GM12878 (cell line): ENCODE measurements at regions not wholly inside any gene's neighbourhood (a gene's known extent, or its start where the extent isn't known, plus 50 kb on each side); places are given as distances from the start of the nearest gene placed in this dataset.
A peak's percentile ranks its signal among the peaks of the same experiment; 100 is the strongest.
"Not testable (repeated sequence)": the region's sequence is repeated elsewhere in the genome, so short reads cannot be mapped to it uniquely, and the experiment has no call there.

Source experiments
- ATAC-seq: fragments of 200-7000 bp; cut with Tn5 transposase; 3 replicates; pipeline ENCODE4 v1.9.1; 2020; ENCODE audit warnings: mild to moderate bottlenecking, moderate library complexity
- BruUV-seq: library from RNA; stranded (reverse); fragments of 400-500 nt; replicated peaks from 2 replicates; lab custom pipeline; 2021; lab: Mats Ljungman, UMichigan
- CTCF ChIA-PET: fragments of 300-600 bp; sonication (Branson Sonifier 250); formaldehyde crosslinking; extraction: SDS; loops from one replicate; lab custom pipeline; 2021; ENCODE audit warnings: inconsistent platforms; lab: Yijun Ruan, JAX
- POLR2A ChIA-PET: fragments of 350-600 bp; formaldehyde crosslinking; extraction: SDS; loops from one replicate; lab custom pipeline; 2021; ENCODE audit warnings: inconsistent platforms; lab: Charles Lee
- RAD21 ChIA-PET: fragments of 300-600 bp; sonication (Branson Sonifier 250); formaldehyde crosslinking; loops from one replicate; lab custom pipeline; 2023; ENCODE audit warnings: antibody characterized with exemption; ENCODE audit not compliant: unreplicated experiment; lab: Charles Lee
- SMC1A ChIA-PET: fragments of 300-600 bp; sonication (Branson Sonifier 250); formaldehyde crosslinking; loops from one replicate; lab custom pipeline; 2023; ENCODE audit not compliant: unreplicated experiment, uncharacterized antibody; lab: Charles Lee
- DNase-seq: peaks from one replicate; pipeline ENCODE4 v3.0.0-alpha.2; 2011; ENCODE audit warnings: low read depth, low spot score
- FAIRE-seq: peaks from 3 replicates; lab custom pipeline; 2011; peaks lifted over from hg19 to GRCh38; lab: Jason Lieb, UNC
- H2AFZ ChIP-seq: 2 replicates; pipeline ENCODE4 v1.6.0; 2011; ENCODE audit warnings: low read depth, low read length, control low read depth; ENCODE audit not compliant: control insufficient read depth
- H3K27ac ChIP-seq: 2 replicates; pipeline ENCODE4 v1.5.1; 2011; ENCODE audit warnings: control low read depth; ENCODE audit not compliant: control insufficient read depth, insufficient read depth
- H3K27me3 ChIP-seq, 2 experiments: replicated peaks in 1 of 2; 2 replicates each; pipeline versions ENCODE4 v1.6.0 to v1.6.1; 2011; ENCODE audit warnings: low read length in 1 of 2; ENCODE audit not compliant: control insufficient read depth in 2 of 2, insufficient read depth in 2 of 2
- H3K36me3 ChIP-seq, 2 experiments: 2 replicates each; pipeline ENCODE4 v1.5.1; 2011; ENCODE audit warnings: low read length in 1 of 2; ENCODE audit not compliant: control insufficient read depth in 2 of 2, insufficient read depth in 2 of 2
- H3K4me1 ChIP-seq: 2 replicates; pipeline ENCODE4 v1.6.1; 2011; ENCODE audit warnings: mild to moderate bottlenecking, low read length, moderate library complexity, mixed read lengths; ENCODE audit not compliant: control insufficient read depth, insufficient read depth
- H3K4me2 ChIP-seq: 2 replicates; pipeline ENCODE4 v1.6.0; 2011; ENCODE audit warnings: control low read depth; ENCODE audit not compliant: control insufficient read depth, insufficient read depth
- H3K4me3 ChIP-seq: fragments of 200-600 bp; sonication (generic); 2 replicates; pipeline ENCODE4 v1.5.1; 2016
- H3K79me2 ChIP-seq: 2 replicates; pipeline ENCODE4 v1.6.0; 2011; ENCODE audit warnings: low read length; ENCODE audit not compliant: control insufficient read depth, insufficient read depth
- H3K9ac ChIP-seq: 2 replicates; pipeline ENCODE4 v1.8.0; 2011; ENCODE audit warnings: low read length, control low read depth, mixed read lengths; ENCODE audit not compliant: control insufficient read depth, insufficient read depth
- H3K9me3 ChIP-seq: replicated peaks from 3 replicates; pipeline ENCODE4 v1.5.1; 2011; ENCODE audit warnings: mild to moderate bottlenecking, low read length; ENCODE audit not compliant: control insufficient read depth, insufficient read depth
- H4K20me1 ChIP-seq: 2 replicates; pipeline ENCODE4 v1.6.0; 2011; ENCODE audit not compliant: control insufficient read depth, insufficient read depth
- WGBS: methylation state at CpG from one replicate; pipeline ENCODE4 v1.1.6; 2016; ENCODE audit warnings: low lambda C conversion rate; ENCODE audit not compliant: insufficient replicate concordance, insufficient coverage; ENCODE audit errors: missing lambda C conversion rate; 5-methylcytosine and 5-hydroxymethylcytosine counted together
- in situ Hi-C: fragments of 300-500 bp; cut with MboI; formaldehyde crosslinking; loops from 9 replicates; pipeline ENCODE4 v1.14.3; 2018; ENCODE audit warnings: mixed read lengths
- intact Hi-C: fragments of 100-400 bp; cut with micrococcal nuclease; formaldehyde crosslinking; loops from one replicate; pipeline ENCODE4 v1.14.2; 2022; ENCODE audit not compliant: unreplicated experiment

GRCh38 chr21:8390550-8391171, 2130.7 kb upstream of the TPTE start:
- not testable (repeated sequence) for H3K27ac ChIP-seq, ATAC-seq

GRCh38 chr21:8394380-8394779, 2127.0 kb upstream of the TPTE start:
- H3K9me3 ChIP-seq, H3K36me3 ChIP-seq, ATAC-seq, H3K4me1 ChIP-seq, in situ Hi-C loops, H3K27ac ChIP-seq, H2AFZ ChIP-seq, SMC1A ChIA-PET, H3K27me3 ChIP-seq, H3K4me2 ChIP-seq, RAD21 ChIA-PET, BruUV-seq, H4K20me1 ChIP-seq, H3K4me3 ChIP-seq, intact Hi-C loops, DNase-seq, CTCF ChIA-PET, H3K79me2 ChIP-seq, POLR2A ChIA-PET, H3K9ac ChIP-seq, FAIRE-seq: not testable (repeated sequence)
- no CpG with 5 or more reads among the region's 59 CpGs for WGBS

More at GRCh38 chr21:8390550-8391171, 2130.7 kb upstream of the TPTE start:
- H3K36me3 ChIP-seq, H3K4me2 ChIP-seq, H3K4me1 ChIP-seq, H3K27me3 ChIP-seq, SMC1A ChIA-PET, RAD21 ChIA-PET, H4K20me1 ChIP-seq, FAIRE-seq, H3K9ac ChIP-seq, POLR2A ChIA-PET, in situ Hi-C loops, BruUV-seq, DNase-seq, H3K9me3 ChIP-seq, H3K79me2 ChIP-seq, intact Hi-C loops, H3K4me3 ChIP-seq, H2AFZ ChIP-seq, CTCF ChIA-PET: not testable (repeated sequence)
- WGBS, result no CpG with 5 or more reads among the region's 97 CpGs

DNA sequence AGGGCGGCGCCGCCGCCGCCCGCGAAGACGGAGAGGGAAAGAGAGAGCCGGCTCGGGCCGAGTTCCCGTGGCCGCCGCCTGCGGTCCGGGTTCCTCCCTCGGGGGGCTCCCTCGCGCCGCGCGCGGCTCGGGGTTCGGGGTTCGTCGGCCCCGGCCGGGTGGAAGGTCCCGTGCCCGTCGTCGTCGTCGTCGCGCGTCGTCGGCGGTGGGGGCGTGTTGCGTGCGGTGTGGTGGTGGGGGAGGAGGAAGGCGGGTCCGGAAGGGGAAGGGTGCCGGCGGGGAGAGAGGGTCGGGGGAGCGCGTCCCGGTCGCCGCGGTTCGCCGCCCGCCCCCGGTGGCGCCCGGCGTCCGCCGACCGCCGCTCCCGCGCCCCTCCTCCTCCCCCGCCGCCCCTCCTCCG, 2125.4 kb upstream of the TPTE start:
- H3K4me2 ChIP-seq, H3K27me3 ChIP-seq, H3K36me3 ChIP-seq, H3K4me3 ChIP-seq, in situ Hi-C loops, H3K9me3 ChIP-seq, H4K20me1 ChIP-seq, H3K27ac ChIP-seq, H2AFZ ChIP-seq, RAD21 ChIA-PET, ATAC-seq, CTCF ChIA-PET, FAIRE-seq, POLR2A ChIA-PET, H3K4me1 ChIP-seq, SMC1A ChIA-PET, DNase-seq, intact Hi-C loops, H3K9ac ChIP-seq, BruUV-seq, H3K79me2 ChIP-seq: not testable (repeated sequence)
- no CpG with 5 or more reads among the region's 71 CpGs for WGBS

GRCh38 chr21:8398870-8399437, 2122.4 kb upstream of the TPTE start:
- intact Hi-C loops, H3K9ac ChIP-seq, H3K27ac ChIP-seq, SMC1A ChIA-PET, H3K4me2 ChIP-seq, H3K4me3 ChIP-seq, DNase-seq, H3K4me1 ChIP-seq, RAD21 ChIA-PET, H4K20me1 ChIP-seq, H3K9me3 ChIP-seq, POLR2A ChIA-PET, BruUV-seq, H3K79me2 ChIP-seq, H3K27me3 ChIP-seq, H2AFZ ChIP-seq, H3K36me3 ChIP-seq, CTCF ChIA-PET, in situ Hi-C loops, FAIRE-seq: not testable (repeated sequence)
- ATAC-seq, result peak; percentile 55
- WGBS, result no CpG with 5 or more reads among the region's 66 CpGs
